ENCODE measurements at regions not wholly inside any gene's neighbourhood (a gene's known extent, or its start where the extent isn't known, plus 50 kb on each side); places are given as distances from the start of the nearest gene placed in this dataset.

DNA sequence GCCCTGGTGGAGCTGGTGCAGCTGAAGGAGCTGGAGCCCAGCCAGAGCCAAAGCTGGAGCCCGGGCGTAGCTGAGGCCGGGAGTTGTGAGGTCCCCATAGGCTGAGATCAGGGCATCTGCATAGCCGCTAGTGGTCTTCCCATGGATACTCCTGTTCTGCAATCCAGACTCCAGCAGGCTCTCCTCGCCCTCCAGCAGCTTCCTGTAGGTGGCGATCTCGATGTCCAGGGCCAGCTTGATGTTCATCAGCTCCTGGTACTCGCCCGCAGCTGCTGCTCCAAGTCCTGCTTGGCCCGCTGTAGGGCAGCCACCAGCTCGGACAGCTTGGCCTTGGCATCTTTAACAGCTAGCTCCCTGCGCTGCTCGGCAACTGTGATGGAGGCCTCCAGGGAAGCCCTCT lies 966.1 kb downstream of the FSCB start:
- H3K79me2 ChIP-seq (ENCODE audit: insufficient read depth, low read depth): no peaks in the 10 kb centered on the region
- H2AFZ ChIP-seq (ENCODE audit: low read depth): no peak overlapping the region
- H4K20me1 ChIP-seq (ENCODE audit: insufficient read depth): no peaks in the 10 kb centered on the region
- TF ChIP-seq, protein P1, sequence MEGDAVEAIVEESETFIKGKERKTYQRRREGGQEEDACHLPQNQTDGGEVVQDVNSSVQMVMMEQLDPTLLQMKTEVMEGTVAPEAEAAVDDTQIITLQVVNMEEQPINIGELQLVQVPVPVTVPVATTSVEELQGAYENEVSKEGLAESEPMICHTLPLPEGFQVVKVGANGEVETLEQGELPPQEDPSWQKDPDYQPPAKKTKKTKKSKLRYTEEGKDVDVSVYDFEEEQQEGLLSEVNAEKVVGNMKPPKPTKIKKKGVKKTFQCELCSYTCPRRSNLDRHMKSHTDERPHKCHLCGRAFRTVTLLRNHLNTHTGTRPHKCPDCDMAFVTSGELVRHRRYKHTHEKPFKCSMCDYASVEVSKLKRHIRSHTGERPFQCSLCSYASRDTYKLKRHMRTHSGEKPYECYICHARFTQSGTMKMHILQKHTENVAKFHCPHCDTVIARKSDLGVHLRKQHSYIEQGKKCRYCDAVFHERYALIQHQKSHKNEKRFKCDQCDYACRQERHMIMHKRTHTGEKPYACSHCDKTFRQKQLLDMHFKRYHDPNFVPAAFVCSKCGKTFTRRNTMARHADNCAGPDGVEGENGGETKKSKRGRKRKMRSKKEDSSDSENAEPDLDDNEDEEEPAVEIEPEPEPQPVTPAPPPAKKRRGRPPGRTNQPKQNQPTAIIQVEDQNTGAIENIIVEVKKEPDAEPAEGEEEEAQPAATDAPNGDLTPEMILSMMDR (conservative IDR thresholded peaks at IDR 0.05; ENCODE audit: low read depth, low read length): no peak
- H3K27me3 ChIP-seq (ENCODE audit: insufficient read depth, low read depth): no peaks in the 10 kb centered on the region
- H3K4me1 ChIP-seq (ENCODE audit: low read depth, poor library complexity, severe bottlenecking): no peaks in the 10 kb centered on the region
- no peak overlapping the region for H3K4me3 ChIP-seq (IDR thresholded peaks at IDR 0.05; ENCODE audit: insufficient read depth, low read depth, low read length)
- H3K9ac ChIP-seq: no peak overlapping the region
- H3K27ac ChIP-seq: no peak overlapping the region
- H3K36me3 ChIP-seq (ENCODE audit: insufficient read depth): no peaks in the 10 kb centered on the region
- H3K4me2 ChIP-seq: no peak overlapping the region

DNA sequence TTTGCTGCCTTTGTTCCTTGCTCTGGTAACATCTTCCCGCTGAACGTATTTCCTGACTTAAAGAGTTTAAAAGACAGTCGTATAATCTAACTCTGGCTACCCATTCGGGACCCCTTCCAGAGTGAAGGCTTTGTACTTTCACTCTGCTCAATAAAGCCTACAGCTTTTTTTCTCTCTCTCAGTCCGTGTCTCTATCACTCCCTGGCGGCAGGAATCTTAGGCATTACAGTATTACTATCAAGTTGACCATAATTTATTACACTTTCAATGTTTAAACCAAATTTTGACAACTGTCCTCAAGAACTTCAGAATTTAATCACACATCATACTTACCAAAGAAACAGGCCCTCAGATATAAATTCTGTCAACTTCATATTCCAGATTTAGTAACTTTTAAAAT lies 967.9 kb downstream of the FSCB start:
- H3K27ac ChIP-seq: no peak overlapping the region
- H3K4me1 ChIP-seq (ENCODE audit: low read depth, poor library complexity, severe bottlenecking): no peaks in the 10 kb centered on the region
- TF ChIP-seq, protein P1 (conservative IDR thresholded peaks at IDR 0.05; ENCODE audit: low read depth, low read length): no peak
- H4K20me1 ChIP-seq (ENCODE audit: insufficient read depth): no peaks in the 10 kb centered on the region
- H3K36me3 ChIP-seq (ENCODE audit: insufficient read depth): no peaks in the 10 kb centered on the region
- H2AFZ ChIP-seq (ENCODE audit: low read depth): no peak overlapping the region
- no peaks in the 10 kb centered on the region for H3K79me2 ChIP-seq (ENCODE audit: insufficient read depth, low read depth)
- H3K27me3 ChIP-seq (ENCODE audit: insufficient read depth, low read depth): no peaks in the 10 kb centered on the region
- H3K4me2 ChIP-seq: no peak overlapping the region
- H3K4me3 ChIP-seq (IDR thresholded peaks at IDR 0.05; ENCODE audit: insufficient read depth, low read depth, low read length): no peak overlapping the region
- H3K9ac ChIP-seq: no peak overlapping the region

GRCh38 chr14:43535231-43535838 lies 971.7 kb downstream of the FSCB start:
- Histone ChIP-seq H2AFZ (ENCODE audit: low read depth) (no peak overlapping the region), H3K9ac (no peak overlapping the region)

DNA sequence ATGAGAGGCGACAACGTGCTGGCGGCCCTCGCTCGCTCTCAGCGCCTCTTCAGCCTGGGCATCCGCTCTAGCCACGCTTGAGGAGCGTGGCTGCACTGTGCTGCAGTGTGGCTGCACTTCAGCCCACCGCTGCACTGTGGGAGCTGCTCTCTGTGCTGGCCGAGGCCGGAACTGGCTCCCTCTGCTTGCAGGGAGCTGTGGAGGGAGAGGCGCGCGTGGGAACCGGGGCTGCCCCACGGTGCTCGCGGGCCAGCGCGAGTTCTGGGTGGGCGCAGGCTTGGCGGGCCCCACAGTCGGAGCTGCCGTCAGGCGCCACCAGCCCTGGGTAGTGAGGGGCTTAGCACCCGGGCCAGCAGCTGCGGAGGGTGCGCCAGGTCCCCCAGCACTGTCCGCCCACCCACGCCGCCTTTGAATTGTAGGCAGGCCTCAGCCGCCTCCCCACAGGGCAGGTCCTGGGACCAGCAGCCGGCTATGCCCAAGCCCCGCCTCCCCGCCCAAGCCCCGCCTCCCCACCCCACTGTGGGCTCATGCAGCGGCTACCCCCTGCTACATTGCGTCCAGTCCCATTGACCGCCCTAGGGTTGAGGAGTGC lies 974.2 kb downstream of the FSCB start:
- Histone ChIP-seq H3K4me3 (IDR thresholded peaks at IDR 0.05; ENCODE audit: insufficient read depth, low read depth, low read length) (no peak overlapping the region), H3K4me2 (no peak overlapping the region), H3K36me3 (ENCODE audit: insufficient read depth) (no peaks in the 10 kb centered on the region), H2AFZ (ENCODE audit: low read depth) (no peak overlapping the region), H3K79me2 (ENCODE audit: insufficient read depth, low read depth) (no peaks in the 10 kb centered on the region), H3K4me1 (ENCODE audit: low read depth, poor library complexity, severe bottlenecking) (no peaks in the 10 kb centered on the region), H3K9ac (no peak overlapping the region), H3K27ac (no peak overlapping the region), H3K27me3 (ENCODE audit: insufficient read depth, low read depth) (no peaks in the 10 kb centered on the region), H4K20me1 (ENCODE audit: insufficient read depth) (no peaks in the 10 kb centered on the region)
- TF ChIP-seq, protein P1 (conservative IDR thresholded peaks at IDR 0.05; ENCODE audit: low read depth, low read length): no peak

More at GRCh38 chr14:43535231-43535838, 971.7 kb downstream of the FSCB start:
- TF ChIP-seq, protein P1 (conservative IDR thresholded peaks at IDR 0.05; ENCODE audit: low read depth, low read length): no peak
- no peak overlapping the region for H3K4me2 ChIP-seq
- H3K4me3 ChIP-seq (IDR thresholded peaks at IDR 0.05; ENCODE audit: insufficient read depth, low read depth, low read length): no peak overlapping the region
- H3K27me3 ChIP-seq (ENCODE audit: insufficient read depth, low read depth): no peaks in the 10 kb centered on the region
- no peak overlapping the region for H3K27ac ChIP-seq
- H3K36me3 ChIP-seq (ENCODE audit: insufficient read depth): no peaks in the 10 kb centered on the region
- no peaks in the 10 kb centered on the region for H3K4me1 ChIP-seq (ENCODE audit: low read depth, poor library complexity, severe bottlenecking)
- no peaks in the 10 kb centered on the region for H4K20me1 ChIP-seq (ENCODE audit: insufficient read depth)
- no peaks in the 10 kb centered on the region for H3K79me2 ChIP-seq (ENCODE audit: insufficient read depth, low read depth)

Measured in KMS-11 (cell line).